NB4 (cell line): ENCODE measurements at regions not wholly inside any gene's neighbourhood (a gene's known extent, or its start where the extent isn't known, plus 50 kb on each side); places are given as distances from the start of the nearest gene placed in this dataset.

ENCODE experiments used
- CTCF ChIP-seq: IDR thresholded peaks from one replicate; pipeline ENCODE4 v1.5.1; 2012; ENCODE audit warnings: low read depth, low read length
- MAX ChIP-seq: IDR thresholded peaks from 2 replicates; pipeline ENCODE4 v1.6.1; 2011; ENCODE audit warnings: low read depth, low read length
- MYC ChIP-seq: IDR thresholded peaks from 2 replicates; pipeline ENCODE4 v1.6.1; 2011; ENCODE audit warnings: low read depth, low read length
- POLR2A ChIP-seq: IDR thresholded peaks from 2 replicates; pipeline ENCODE4 v1.6.1; 2011; ENCODE audit warnings: mild to moderate bottlenecking; ENCODE audit not compliant: insufficient read length; ENCODE audit errors: extremely low read depth

GRCh38 chr15:95295896-95296625 lies 1034.4 kb upstream of the NR2F2 start:
- TF ChIP-seq MYC (no peak), CTCF (no peak), MAX (no peak), POLR2A (no peak)
